ENCODE measurements at regions not wholly inside any gene's neighbourhood (a gene's known extent, or its start where the extent isn't known, plus 50 kb on each side); places are given as distances from the start of the nearest gene placed in this dataset.

DNA sequence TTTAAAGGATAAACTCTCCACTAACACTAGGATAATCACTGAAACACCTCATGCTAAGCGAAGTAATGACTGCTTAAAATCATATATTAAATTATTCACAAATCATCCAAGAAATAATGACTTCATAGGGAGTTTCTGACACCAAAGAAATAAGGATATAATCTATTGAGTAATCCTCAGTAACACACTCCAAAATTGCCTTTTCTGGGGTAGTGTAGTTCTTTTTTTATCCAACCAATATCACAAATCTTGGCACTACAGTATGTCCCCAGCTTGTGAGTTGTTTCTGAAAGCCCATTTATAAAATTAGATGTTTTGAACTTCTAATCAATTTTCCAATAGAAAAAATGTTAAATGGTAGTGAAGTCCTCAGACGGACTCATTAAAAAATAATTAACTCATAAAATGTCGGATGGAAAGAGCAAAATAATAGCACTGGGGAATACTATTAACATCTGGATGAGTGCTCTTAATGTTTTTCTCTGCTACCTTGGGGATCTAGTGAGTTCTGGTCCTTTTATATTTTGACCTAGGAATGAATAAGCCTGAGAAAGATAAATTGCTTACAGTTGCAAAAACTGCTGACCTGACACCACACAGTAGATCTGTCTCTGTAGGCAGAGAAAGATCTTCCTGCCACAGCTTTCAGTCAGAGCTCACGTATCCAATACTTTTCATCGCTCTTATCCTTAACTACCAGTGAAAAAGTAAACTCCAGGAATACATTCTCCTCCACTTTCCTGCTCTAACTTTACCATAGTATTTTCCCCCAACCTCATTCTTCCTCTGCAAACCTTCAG is 618.5 kb upstream of the ANKRD30A start:
- no peak overlapping the region for H3K4me3 ChIP-seq (ENCODE audit: low read length)

DNA sequence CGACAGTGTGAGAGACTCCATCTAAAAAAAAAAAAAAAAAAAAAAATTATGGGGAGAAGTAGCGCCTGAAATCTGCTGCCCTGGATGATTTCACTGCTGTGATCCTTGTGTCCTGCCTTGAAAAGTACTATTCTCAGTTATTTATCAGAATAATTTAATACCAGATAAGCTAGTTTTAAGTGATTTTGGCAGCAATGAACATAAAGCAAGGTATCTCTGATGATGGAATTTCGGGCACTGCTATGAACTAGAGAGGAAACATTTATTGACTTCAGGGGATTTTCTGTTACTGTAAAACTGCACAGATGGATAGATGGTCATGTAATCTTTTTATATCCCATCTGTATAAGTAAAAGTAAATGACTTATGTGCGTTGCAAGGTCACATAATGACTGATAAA is 619.1 kb upstream of the ANKRD30A start:
- Histone ChIP-seq H3K9ac (ENCODE audit: low read length) (no peak overlapping the region), H3K27ac (ENCODE audit: low read depth, low read length) (no peak overlapping the region), H3K4me1 (ENCODE audit: control insufficient read depth, insufficient read depth, low read length) (no peaks in the 10 kb centered on the region), H3K27me3 (ENCODE audit: control insufficient read depth, insufficient read depth, low read length) (no peaks in the 10 kb centered on the region), H3K4me3 (ENCODE audit: low read length) (no peak overlapping the region), H3K36me3 (ENCODE audit: control insufficient read depth, insufficient read depth, low read length) (no peaks in the 10 kb centered on the region)

More for the DNA sequence above, 618.5 kb upstream of the ANKRD30A start:
- Histone ChIP-seq H3K27ac (ENCODE audit: low read depth, low read length) (no peak overlapping the region), H3K4me1 (ENCODE audit: control insufficient read depth, insufficient read depth, low read length) (no peaks in the 10 kb centered on the region), H3K27me3 (ENCODE audit: control insufficient read depth, insufficient read depth, low read length) (no peaks in the 10 kb centered on the region), H3K9ac (ENCODE audit: low read length) (no peak overlapping the region), H3K36me3 (ENCODE audit: control insufficient read depth, insufficient read depth, low read length) (no peaks in the 10 kb centered on the region)

GRCh38 chr10:36504758-36505157 is 620.6 kb upstream of the ANKRD30A start:
- H3K36me3 ChIP-seq (ENCODE audit: control insufficient read depth, insufficient read depth, low read length): no peaks in the 10 kb centered on the region
- H3K9ac ChIP-seq (ENCODE audit: low read length): no peak overlapping the region
- H3K27ac ChIP-seq (ENCODE audit: low read depth, low read length): no peak overlapping the region
- H3K4me3 ChIP-seq (ENCODE audit: low read length): no peak overlapping the region
- no peaks in the 10 kb centered on the region for H3K27me3 ChIP-seq (ENCODE audit: control insufficient read depth, insufficient read depth, low read length)
- no peaks in the 10 kb centered on the region for H3K4me1 ChIP-seq (ENCODE audit: control insufficient read depth, insufficient read depth, low read length)

DNA sequence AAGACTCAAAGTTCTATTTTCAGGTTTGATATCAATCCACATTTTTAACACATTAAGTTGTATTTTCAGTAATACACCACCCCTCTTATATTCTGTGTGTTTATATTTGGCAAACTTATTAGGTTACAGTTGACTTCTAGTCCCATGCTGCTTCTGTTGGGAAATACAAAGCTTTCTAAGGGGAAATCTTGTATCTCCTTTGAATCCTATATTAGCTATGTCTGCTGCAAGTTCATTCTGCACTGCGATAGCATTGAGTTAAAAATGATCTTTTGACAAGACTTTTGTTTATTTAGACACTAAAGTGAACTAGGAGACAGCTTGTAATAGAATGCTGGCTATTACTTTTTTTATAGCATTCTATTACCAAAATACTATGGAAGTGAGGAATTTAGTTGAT is 625.1 kb upstream of the ANKRD30A start:
- Histone ChIP-seq H3K4me3 (ENCODE audit: low read length) (no peak overlapping the region), H3K4me1 (ENCODE audit: control insufficient read depth, insufficient read depth, low read length) (no peaks in the 10 kb centered on the region), H3K36me3 (ENCODE audit: control insufficient read depth, insufficient read depth, low read length) (no peaks in the 10 kb centered on the region), H3K9ac (ENCODE audit: low read length) (no peak overlapping the region), H3K27ac (ENCODE audit: low read depth, low read length) (no peak overlapping the region), H3K27me3 (ENCODE audit: control insufficient read depth, insufficient read depth, low read length) (no peaks in the 10 kb centered on the region)

GRCh38 chr10:36499693-36500092 is 625.7 kb upstream of the ANKRD30A start:
- Histone ChIP-seq H3K9ac (ENCODE audit: low read length) (no peak overlapping the region), H3K4me1 (ENCODE audit: control insufficient read depth, insufficient read depth, low read length) (no peaks in the 10 kb centered on the region), H3K27me3 (ENCODE audit: control insufficient read depth, insufficient read depth, low read length) (no peaks in the 10 kb centered on the region), H3K27ac (ENCODE audit: low read depth, low read length) (no peak overlapping the region), H3K36me3 (ENCODE audit: control insufficient read depth, insufficient read depth, low read length) (no peaks in the 10 kb centered on the region), H3K4me3 (ENCODE audit: low read length) (no peak overlapping the region)

DNA sequence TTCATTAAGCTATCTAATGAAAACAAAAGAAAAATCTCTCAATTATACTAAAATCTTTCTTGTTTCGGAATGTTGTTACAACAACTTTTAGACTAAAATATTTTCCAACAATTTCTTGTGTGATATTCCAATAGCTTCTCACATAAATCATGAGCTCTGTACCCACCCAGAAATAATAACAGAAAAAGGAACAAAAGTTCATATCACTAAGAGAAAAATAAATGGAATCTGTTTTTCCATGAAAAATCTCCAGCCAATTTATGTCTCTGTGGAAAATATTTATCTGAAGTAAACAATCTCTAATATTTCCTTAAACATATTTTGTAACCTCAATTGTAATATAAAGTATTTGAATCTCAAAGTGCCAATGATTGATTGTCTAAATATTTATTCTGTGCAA is 628.6 kb upstream of the ANKRD30A start:
- H3K9ac ChIP-seq (ENCODE audit: low read length): no peak overlapping the region
- no peak overlapping the region for H3K27ac ChIP-seq (ENCODE audit: low read depth, low read length)
- H3K4me1 ChIP-seq (ENCODE audit: control insufficient read depth, insufficient read depth, low read length): no peaks in the 10 kb centered on the region
- no peaks in the 10 kb centered on the region for H3K27me3 ChIP-seq (ENCODE audit: control insufficient read depth, insufficient read depth, low read length)
- H3K36me3 ChIP-seq (ENCODE audit: control insufficient read depth, insufficient read depth, low read length): no peaks in the 10 kb centered on the region
- no peak overlapping the region for H3K4me3 ChIP-seq (ENCODE audit: low read length)

- Histone ChIP-seq H3K4me3 (ENCODE audit: low read length) (no peak overlapping the region), H3K27ac (ENCODE audit: low read depth, low read length) (no peak overlapping the region), H3K4me1 (ENCODE audit: control insufficient read depth, insufficient read depth, low read length) (no peaks in the 10 kb centered on the region), H3K27me3 (ENCODE audit: control insufficient read depth, insufficient read depth, low read length) (no peaks in the 10 kb centered on the region), H3K9ac (ENCODE audit: low read length) (no peak overlapping the region), H3K36me3 (ENCODE audit: control insufficient read depth, insufficient read depth, low read length) (no peaks in the 10 kb centered on the region)
Observed at GRCh38 chr10:36494371-36494770, 631.0 kb upstream of the ANKRD30A start.

- no peak overlapping the region for H3K27ac ChIP-seq (ENCODE audit: low read depth, low read length)
- no peaks in the 10 kb centered on the region for H3K36me3 ChIP-seq (ENCODE audit: control insufficient read depth, insufficient read depth, low read length)
- H3K4me3 ChIP-seq (ENCODE audit: low read length): no peak overlapping the region
- no peak overlapping the region for H3K9ac ChIP-seq (ENCODE audit: low read length)
- H3K27me3 ChIP-seq (ENCODE audit: control insufficient read depth, insufficient read depth, low read length): no peaks in the 10 kb centered on the region
- no peaks in the 10 kb centered on the region for H3K4me1 ChIP-seq (ENCODE audit: control insufficient read depth, insufficient read depth, low read length)
Observed at GRCh38 chr10:36493516-36493880, 631.9 kb upstream of the ANKRD30A start.

GRCh38 chr10:36492590-36493515 is 632.5 kb upstream of the ANKRD30A start:
- no peaks in the 10 kb centered on the region for H3K36me3 ChIP-seq (ENCODE audit: control insufficient read depth, insufficient read depth, low read length)
- H3K27ac ChIP-seq (ENCODE audit: low read depth, low read length): no peak overlapping the region
- H3K4me1 ChIP-seq (ENCODE audit: control insufficient read depth, insufficient read depth, low read length): no peaks in the 10 kb centered on the region
- H3K4me3 ChIP-seq (ENCODE audit: low read length): no peak overlapping the region
- no peaks in the 10 kb centered on the region for H3K27me3 ChIP-seq (ENCODE audit: control insufficient read depth, insufficient read depth, low read length)
- H3K9ac ChIP-seq (ENCODE audit: low read length): no peak overlapping the region

DNA sequence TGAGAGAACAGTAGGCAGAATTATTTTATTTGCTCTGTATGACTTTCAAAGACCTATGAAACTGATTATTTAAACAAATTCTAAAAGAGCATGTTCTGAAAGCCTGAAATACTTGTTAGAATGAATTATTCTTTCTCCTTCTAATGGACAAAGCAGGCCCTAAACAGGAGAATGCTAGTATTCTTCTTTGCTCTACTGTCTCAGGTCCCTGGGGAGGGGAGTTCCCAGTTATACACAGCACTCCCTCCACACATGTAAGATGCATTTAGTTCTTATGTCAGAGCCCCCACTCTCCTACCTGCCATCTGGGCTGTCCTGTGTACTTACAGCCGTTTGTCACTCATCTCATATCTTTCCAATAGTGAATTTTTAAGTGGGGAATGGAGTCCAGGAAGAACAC is 633.5 kb upstream of the ANKRD30A start:
- Histone ChIP-seq H3K36me3 (ENCODE audit: control insufficient read depth, insufficient read depth, low read length) (no peaks in the 10 kb centered on the region), H3K4me1 (ENCODE audit: control insufficient read depth, insufficient read depth, low read length) (no peaks in the 10 kb centered on the region), H3K27me3 (ENCODE audit: control insufficient read depth, insufficient read depth, low read length) (no peaks in the 10 kb centered on the region), H3K9ac (ENCODE audit: low read length) (no peak overlapping the region), H3K27ac (ENCODE audit: low read depth, low read length) (no peak overlapping the region), H3K4me3 (ENCODE audit: low read length) (no peak overlapping the region)

DNA sequence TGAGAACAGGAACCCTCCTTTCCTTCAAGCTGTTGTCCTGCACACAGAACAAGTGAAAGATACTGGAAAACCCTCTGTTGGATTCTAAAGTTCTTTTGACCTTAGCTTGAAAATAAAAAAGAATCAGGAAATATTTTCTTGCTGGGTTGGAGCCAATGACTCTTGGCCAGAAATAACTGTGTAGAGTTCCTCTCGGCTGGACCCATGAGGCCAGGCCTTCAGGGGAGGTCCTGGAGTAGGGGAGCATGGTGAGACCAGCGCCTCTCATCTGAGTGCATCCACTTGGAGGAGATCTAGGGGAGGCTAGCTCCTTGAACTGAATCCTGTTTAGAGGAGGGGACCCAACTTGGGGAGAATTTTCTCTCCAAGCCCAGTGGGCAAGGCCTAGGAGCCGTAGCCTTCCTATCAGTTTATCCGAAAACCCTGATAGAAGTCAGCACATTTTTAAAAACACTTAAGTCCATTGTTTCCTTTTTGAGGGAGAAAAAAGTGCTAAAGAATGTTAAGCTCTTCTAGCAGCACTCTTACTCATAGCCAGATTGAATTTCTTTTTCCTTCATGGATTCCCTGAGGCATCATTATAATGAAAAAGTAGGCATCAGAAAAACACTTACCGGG is 635.7 kb upstream of the ANKRD30A start:
- H3K4me1 ChIP-seq (ENCODE audit: control insufficient read depth, insufficient read depth, low read length): no peaks in the 10 kb centered on the region
- no peak overlapping the region for H3K27ac ChIP-seq (ENCODE audit: low read depth, low read length)
- H3K27me3 ChIP-seq (ENCODE audit: control insufficient read depth, insufficient read depth, low read length): no peaks in the 10 kb centered on the region
- no peak overlapping the region for H3K4me3 ChIP-seq (ENCODE audit: low read length)
- no peak overlapping the region for H3K9ac ChIP-seq (ENCODE audit: low read length)
- no peaks in the 10 kb centered on the region for H3K36me3 ChIP-seq (ENCODE audit: control insufficient read depth, insufficient read depth, low read length)

DNA sequence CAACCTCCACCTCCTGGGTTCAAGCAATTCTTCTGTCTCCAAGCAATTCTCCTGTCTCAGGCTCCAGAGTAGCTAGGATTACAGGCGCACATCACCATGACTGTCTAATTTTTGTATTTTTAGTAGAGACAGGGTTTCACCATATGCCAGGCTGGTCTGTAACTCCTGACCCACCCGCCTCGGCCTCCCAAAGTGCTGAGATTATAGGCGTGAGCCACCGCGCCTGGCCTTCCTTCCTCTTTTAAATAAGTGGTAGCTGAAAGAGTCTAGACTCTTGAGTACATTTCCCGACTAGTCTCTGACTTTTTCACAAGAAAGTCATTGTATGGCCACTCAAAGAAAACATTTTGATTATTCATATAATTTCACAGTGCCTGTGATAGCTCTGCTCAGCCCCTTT is 636.2 kb upstream of the ANKRD30A start:
- no peaks in the 10 kb centered on the region for H3K36me3 ChIP-seq (ENCODE audit: control insufficient read depth, insufficient read depth, low read length)
- H3K27ac ChIP-seq (ENCODE audit: low read depth, low read length): no peak overlapping the region
- no peak overlapping the region for H3K9ac ChIP-seq (ENCODE audit: low read length)
- no peaks in the 10 kb centered on the region for H3K4me1 ChIP-seq (ENCODE audit: control insufficient read depth, insufficient read depth, low read length)
- H3K27me3 ChIP-seq (ENCODE audit: control insufficient read depth, insufficient read depth, low read length): no peaks in the 10 kb centered on the region
- H3K4me3 ChIP-seq (ENCODE audit: low read length): no peak overlapping the region

Data from rectal smooth muscle tissue (tissue), 1 donor.